HG03342 (cell line): ENCODE measurements at regions not wholly inside any gene's neighbourhood (a gene's known extent, or its start where the extent isn't known, plus 50 kb on each side); places are given as distances from the start of the nearest gene placed in this dataset.

Source experiments
- ATAC-seq: cut with Tn5 transposase; IDR thresholded peaks from one replicate; pipeline ENCODE4 v1.9.1; 2021; ENCODE audit warnings: mild to moderate bottlenecking, moderate library complexity; ENCODE audit not compliant: unreplicated experiment

DNA sequence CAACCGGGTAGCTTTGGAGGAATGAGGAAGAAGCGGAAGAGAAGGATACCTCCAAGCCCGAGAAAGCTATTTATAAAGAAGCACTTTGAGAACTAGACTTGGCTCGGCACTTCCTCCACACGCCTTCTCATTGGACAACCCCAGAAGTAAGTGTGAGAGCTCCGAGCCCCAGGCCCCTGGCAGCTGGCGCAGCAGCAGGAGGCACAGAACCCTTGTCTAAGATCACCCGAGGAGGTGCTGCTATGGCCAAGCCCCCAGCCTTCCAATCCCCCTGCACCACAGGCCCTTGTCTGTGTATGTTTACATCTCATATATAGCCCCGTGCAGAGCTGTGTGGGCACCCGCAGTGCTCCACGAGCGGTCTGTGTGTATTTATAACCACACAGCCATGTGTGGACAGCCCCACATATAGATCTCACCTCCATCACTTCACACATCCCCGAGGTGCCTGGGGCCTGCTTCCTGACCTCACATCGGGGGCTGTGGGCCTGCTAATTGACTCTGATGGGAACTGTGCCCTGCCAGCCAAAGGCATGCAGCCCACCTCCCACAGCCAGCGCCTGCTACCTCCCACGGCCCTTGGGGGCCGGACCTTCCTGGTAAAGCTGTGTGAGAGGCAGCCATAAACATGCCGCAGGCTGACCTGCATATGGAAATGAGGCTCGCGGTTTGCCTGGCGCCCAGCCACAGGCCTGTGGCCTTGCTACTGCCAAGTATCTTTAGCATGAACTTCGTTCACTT lies 96.1 kb downstream of the C17orf67 start:
- no peak for ATAC-seq

GRCh38 chr17:56739376-56739775 lies 94.3 kb downstream of the C17orf67 start:
- no peak for ATAC-seq

- ATAC-seq: no peak
These were observed 93.9 kb downstream of the C17orf67 start for GRCh38 chr17:56739776-56740175.

- ATAC-seq: no peak
These were observed 93.2 kb downstream of the C17orf67 start for GRCh38 chr17:56740481-56740880.
